ENCODE measurements at regions not wholly inside any gene's neighbourhood (a gene's known extent, or its start where the extent isn't known, plus 50 kb on each side); places are given as distances from the start of the nearest gene placed in this dataset.

DNA sequence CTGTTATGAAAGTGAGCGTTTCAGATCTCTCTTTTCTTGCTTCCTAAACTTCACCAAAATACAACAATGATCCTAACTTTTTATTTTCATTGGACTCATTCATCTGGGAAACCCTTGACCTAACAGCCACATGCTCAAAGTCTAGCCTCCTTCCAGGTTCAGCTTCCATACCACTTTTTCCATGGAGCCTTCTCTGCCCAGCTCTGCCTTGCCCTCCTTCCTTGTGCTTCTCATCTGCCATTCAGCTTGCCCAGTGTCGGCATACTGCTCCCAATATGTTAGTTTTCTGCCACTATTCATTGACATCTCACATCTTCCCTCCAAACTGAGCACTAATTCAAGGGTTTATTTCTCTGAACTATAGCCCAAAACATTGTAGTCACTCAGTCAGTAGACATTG is 214.7 kb downstream of the RAD51AP2 start:
- no peaks in the 10 kb centered on the region for H3K4me1 Mint-ChIP-seq

DNA sequence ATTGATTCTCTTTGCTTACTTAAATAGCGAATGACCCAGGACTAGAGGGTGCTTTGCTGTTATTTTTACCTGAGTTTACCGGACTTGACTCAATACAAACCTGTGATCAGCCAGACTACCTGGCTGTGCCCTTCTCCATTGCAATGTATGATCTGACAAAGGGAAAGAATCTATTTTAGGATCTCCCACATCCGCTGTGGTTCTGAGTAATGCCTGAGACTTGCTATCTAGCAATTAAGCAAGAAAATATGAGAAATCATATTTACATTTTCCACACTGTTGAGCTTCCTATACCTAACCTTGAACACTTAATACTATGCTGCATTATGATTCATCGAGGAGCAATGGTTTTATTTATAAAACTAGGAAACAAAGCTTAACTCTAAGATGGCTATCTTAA is 215.2 kb downstream of the RAD51AP2 start:
- ChIA-PET CTCF (no interaction called here), POLR2A (no interaction called here)
- H3K27ac Mint-ChIP-seq, result no peak overlapping the region
- peaks cover 0 to 13% (median 11%) of the 10 kb centered on the region in 3 donors for H3K9me3 Mint-ChIP-seq
- ATAC-seq (replicated peaks in 1 of 4) (no peak), DNase-seq (no peak)
- H3K4me3 ChIP-seq (ENCODE audit: control insufficient read depth in 1 of 2, extremely low read depth in 1 of 2, low read length in 1 of 2), result no peak overlapping the region
- H3K36me3 ChIP-seq (ENCODE audit: control insufficient read depth in 2 of 2, extremely low read depth in 1 of 2, insufficient read depth in 1 of 2, low read length in 1 of 2), result no peaks in the 10 kb centered on the region
- H3K4me1 ChIP-seq (ENCODE audit: control insufficient read depth in 1 of 2, extremely low read depth in 1 of 2, insufficient read depth in 2 of 2, low read length in 2 of 2), result no peaks in the 10 kb centered on the region
- H3K27me3 ChIP-seq (replicated peaks in 1 of 2; ENCODE audit: control insufficient read depth in 2 of 2, extremely low read depth in 1 of 2, insufficient read depth in 2 of 2, low read length in 1 of 2), result no peaks in the 10 kb centered on the region
- peaks cover 3 to 10% of the 10 kb centered on the region in 2 donors for H3K27me3 Mint-ChIP-seq
- H3K4me1 Mint-ChIP-seq, result no peaks in the 10 kb centered on the region
- no peaks in the 10 kb centered on the region for H3K9me3 ChIP-seq
- no peak overlapping the region for H3K27ac ChIP-seq (ENCODE audit: low read length)
- no CpG with 5 or more reads among the region's 4 CpGs for WGBS (ENCODE audit: insufficient coverage)
- no peaks in the 10 kb centered on the region for H3K36me3 Mint-ChIP-seq
- H3K4me3 Mint-ChIP-seq, result no peak overlapping the region

More for the DNA sequence above, 214.7 kb downstream of the RAD51AP2 start:
- H3K27ac ChIP-seq (ENCODE audit: low read length), result no peak overlapping the region
- H3K27me3 ChIP-seq (replicated peaks in 1 of 2; ENCODE audit: control insufficient read depth in 2 of 2, extremely low read depth in 1 of 2, insufficient read depth in 2 of 2, low read length in 1 of 2), result no peaks in the 10 kb centered on the region
- Mint-ChIP-seq H3K36me3 (no peaks in the 10 kb centered on the region), H3K27me3 (peaks cover 3 to 10% of the 10 kb centered on the region in 2 donors), H3K4me3 (no peak overlapping the region), H3K27ac (no peak overlapping the region), H3K9me3 (peaks cover 0 to 13% (median 10%) of the 10 kb centered on the region in 3 donors)
- DNase-seq (no peak), ATAC-seq (replicated peaks in 1 of 4) (no peak)
- H3K36me3 ChIP-seq (ENCODE audit: control insufficient read depth in 2 of 2, extremely low read depth in 1 of 2, insufficient read depth in 1 of 2, low read length in 1 of 2), result no peaks in the 10 kb centered on the region
- 60% methylated on average over 1 of the region's 2 CpGs for WGBS (ENCODE audit: insufficient coverage)
- H3K4me1 ChIP-seq (ENCODE audit: control insufficient read depth in 1 of 2, extremely low read depth in 1 of 2, insufficient read depth in 2 of 2, low read length in 2 of 2), result no peaks in the 10 kb centered on the region
- H3K9me3 ChIP-seq, result no peaks in the 10 kb centered on the region
- CTCF ChIA-PET, result no interaction called here
- no peak overlapping the region for H3K4me3 ChIP-seq (ENCODE audit: control insufficient read depth in 1 of 2, extremely low read depth in 1 of 2, low read length in 1 of 2)
- POLR2A ChIA-PET, result no interaction called here

- Histone ChIP-seq H3K4me1 (ENCODE audit: control insufficient read depth in 1 of 2, extremely low read depth in 1 of 2, insufficient read depth in 2 of 2, low read length in 2 of 2) (no peaks in the 10 kb centered on the region), H3K9me3 (no peaks in the 10 kb centered on the region), H3K4me3 (ENCODE audit: control insufficient read depth in 1 of 2, extremely low read depth in 1 of 2, low read length in 1 of 2) (no peak overlapping the region), H3K27ac (ENCODE audit: low read length) (no peak overlapping the region), H3K36me3 (ENCODE audit: control insufficient read depth in 2 of 2, extremely low read depth in 1 of 2, insufficient read depth in 1 of 2, low read length in 1 of 2) (no peaks in the 10 kb centered on the region), H3K27me3 (replicated peaks in 1 of 2; ENCODE audit: control insufficient read depth in 2 of 2, extremely low read depth in 1 of 2, insufficient read depth in 2 of 2, low read length in 1 of 2) (no peaks in the 10 kb centered on the region)
- Mint-ChIP-seq H3K4me3 (no peak overlapping the region), H3K36me3 (no peaks in the 10 kb centered on the region), H3K4me1 (no peaks in the 10 kb centered on the region), H3K27ac (no peak overlapping the region), H3K27me3 (peaks cover 3 to 10% of the 10 kb centered on the region in 2 donors), H3K9me3 (peaks cover 0 to 13% (median 11%) of the 10 kb centered on the region in 3 donors)
- ATAC-seq (replicated peaks in 1 of 4) (no peak), DNase-seq (no peak)
- ChIA-PET POLR2A (no interaction called here), CTCF (no interaction called here)
- no CpG with 5 or more reads among the region's 1 CpG for WGBS (ENCODE audit: insufficient coverage)
Observed at GRCh38 chr2:17302281-17302680, 216.0 kb downstream of the RAD51AP2 start.

GRCh38 chr2:17301437-17301836 is 216.8 kb downstream of the RAD51AP2 start:
- ATAC-seq (replicated peaks in 1 of 4), result no peak
- H3K4me1 ChIP-seq (ENCODE audit: control insufficient read depth in 1 of 2, extremely low read depth in 1 of 2, insufficient read depth in 2 of 2, low read length in 2 of 2), result no peaks in the 10 kb centered on the region
- WGBS (ENCODE audit: insufficient coverage), result 71% methylated on average over 2 of the region's 2 CpGs
- H3K4me3 ChIP-seq (ENCODE audit: control insufficient read depth in 1 of 2, extremely low read depth in 1 of 2, low read length in 1 of 2), result no peak overlapping the region
- POLR2A ChIA-PET, result no interaction called here
- H3K27me3 Mint-ChIP-seq, result peaks cover 3 to 10% of the 10 kb centered on the region in 2 donors
- H3K27me3 ChIP-seq (replicated peaks in 1 of 2; ENCODE audit: control insufficient read depth in 2 of 2, extremely low read depth in 1 of 2, insufficient read depth in 2 of 2, low read length in 1 of 2), result no peaks in the 10 kb centered on the region
- no peak overlapping the region for H3K4me3 Mint-ChIP-seq
- H3K9me3 ChIP-seq, result no peaks in the 10 kb centered on the region
- no peak overlapping the region for H3K27ac Mint-ChIP-seq
- DNase-seq, result no peak
- CTCF ChIA-PET, result interaction anchor here in 1 of 2 donors (0.5 kb wide), 1 partner anchor 370 kb away, joined by 9 read pairs; no protein-coding TSS in a partner anchor
- no peaks in the 10 kb centered on the region for H3K4me1 Mint-ChIP-seq
- H3K36me3 ChIP-seq (ENCODE audit: control insufficient read depth in 2 of 2, extremely low read depth in 1 of 2, insufficient read depth in 1 of 2, low read length in 1 of 2), result no peaks in the 10 kb centered on the region
- H3K9me3 Mint-ChIP-seq, result peaks cover 3 to 15% (median 13%) of the 10 kb centered on the region in 3 donors
- no peaks in the 10 kb centered on the region for H3K36me3 Mint-ChIP-seq
- H3K27ac ChIP-seq (ENCODE audit: low read length), result no peak overlapping the region

GRCh38 chr2:17299891-17300540 is 218.2 kb downstream of the RAD51AP2 start:
- CTCF ChIA-PET, result no interaction called here
- H3K4me1 Mint-ChIP-seq, result no peaks in the 10 kb centered on the region
- DNase-seq, result no peak

DNA sequence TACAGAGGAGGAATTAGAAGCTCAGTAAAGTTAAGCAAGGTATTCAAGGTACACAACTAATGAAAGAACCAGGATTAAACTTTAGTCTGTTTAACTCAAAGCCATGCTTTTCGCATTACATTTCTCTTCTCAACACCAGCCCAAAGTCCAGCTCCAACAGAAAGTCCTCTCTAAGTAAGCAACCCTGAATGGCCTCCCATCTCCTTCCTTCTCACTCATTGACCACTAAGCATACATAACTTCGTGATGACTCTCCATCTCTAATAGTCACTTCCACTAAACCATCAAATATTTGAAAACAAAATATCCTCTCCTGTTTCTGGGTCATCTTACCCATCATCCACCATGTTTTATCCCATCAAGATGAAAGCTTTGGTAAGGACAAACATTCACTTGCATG is 219.8 kb downstream of the RAD51AP2 start:
- Histone ChIP-seq H3K27ac (ENCODE audit: low read length) (no peak overlapping the region), H3K27me3 (replicated peaks in 1 of 2; ENCODE audit: control insufficient read depth in 2 of 2, extremely low read depth in 1 of 2, insufficient read depth in 2 of 2, low read length in 1 of 2) (no peaks in the 10 kb centered on the region), H3K36me3 (ENCODE audit: control insufficient read depth in 2 of 2, extremely low read depth in 1 of 2, insufficient read depth in 1 of 2, low read length in 1 of 2) (no peaks in the 10 kb centered on the region), H3K4me3 (ENCODE audit: control insufficient read depth in 1 of 2, extremely low read depth in 1 of 2, low read length in 1 of 2) (no peak overlapping the region), H3K4me1 (ENCODE audit: control insufficient read depth in 1 of 2, extremely low read depth in 1 of 2, insufficient read depth in 2 of 2, low read length in 2 of 2) (no peaks in the 10 kb centered on the region), H3K9me3 (no peaks in the 10 kb centered on the region)
- H3K27me3 Mint-ChIP-seq, result peaks cover 3 to 10% of the 10 kb centered on the region in 2 donors
- no peak overlapping the region for H3K4me3 Mint-ChIP-seq
- DNase-seq (no peak), ATAC-seq (replicated peaks in 1 of 4) (no peak)
- no peaks in the 10 kb centered on the region for H3K36me3 Mint-ChIP-seq
- H3K27ac Mint-ChIP-seq, result no peak overlapping the region
- 63% methylated on average over 2 of the region's 2 CpGs for WGBS (ENCODE audit: insufficient coverage)
- ChIA-PET CTCF (no interaction called here), POLR2A (no interaction called here)
- no peaks in the 10 kb centered on the region for H3K4me1 Mint-ChIP-seq
- H3K9me3 Mint-ChIP-seq, result peaks cover 5 to 16% (median 15%) of the 10 kb centered on the region in 3 donors

More at GRCh38 chr2:17299891-17300540, 218.2 kb downstream of the RAD51AP2 start:
- Mint-ChIP-seq H3K4me3 (no peak overlapping the region), H3K27me3 (peaks cover 3 to 10% of the 10 kb centered on the region in 2 donors), H3K36me3 (no peaks in the 10 kb centered on the region), H3K27ac (no peak overlapping the region), H3K9me3 (peaks cover 5 to 16% (median 15%) of the 10 kb centered on the region in 3 donors)
- no peaks in the 10 kb centered on the region for H3K27me3 ChIP-seq (replicated peaks in 1 of 2; ENCODE audit: control insufficient read depth in 2 of 2, extremely low read depth in 1 of 2, insufficient read depth in 2 of 2, low read length in 1 of 2)
- H3K4me3 ChIP-seq (ENCODE audit: control insufficient read depth in 1 of 2, extremely low read depth in 1 of 2, low read length in 1 of 2), result no peak overlapping the region
- H3K27ac ChIP-seq (ENCODE audit: low read length), result no peak overlapping the region
- no peaks in the 10 kb centered on the region for H3K36me3 ChIP-seq (ENCODE audit: control insufficient read depth in 2 of 2, extremely low read depth in 1 of 2, insufficient read depth in 1 of 2, low read length in 1 of 2)
- no peaks in the 10 kb centered on the region for H3K9me3 ChIP-seq
- POLR2A ChIA-PET, result no interaction called here
- no peak for ATAC-seq (replicated peaks in 1 of 4)
- no peaks in the 10 kb centered on the region for H3K4me1 ChIP-seq (ENCODE audit: control insufficient read depth in 1 of 2, extremely low read depth in 1 of 2, insufficient read depth in 2 of 2, low read length in 2 of 2)

DNA sequence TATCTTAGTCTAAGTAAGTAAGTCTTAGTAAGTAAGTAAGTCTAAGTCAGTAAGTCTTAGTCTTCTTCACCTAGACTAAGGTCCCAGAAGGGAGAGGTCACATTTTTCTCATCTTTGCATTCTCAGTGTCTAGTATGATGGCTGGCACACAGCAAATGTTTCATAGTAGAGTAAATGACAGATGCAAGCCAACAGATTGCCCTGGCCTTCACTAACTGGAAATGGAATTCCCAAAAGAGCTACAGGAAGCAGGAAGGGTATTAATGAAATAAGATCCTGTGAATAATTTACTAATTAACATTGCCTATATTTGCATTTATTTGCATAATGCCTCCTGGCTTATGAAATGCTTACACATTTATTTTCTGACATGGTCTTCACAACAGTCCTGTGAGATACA is 221.6 kb downstream of the RAD51AP2 start:
- no peak overlapping the region for H3K27ac ChIP-seq (ENCODE audit: low read length)
- H3K27me3 ChIP-seq (replicated peaks in 1 of 2; ENCODE audit: control insufficient read depth in 2 of 2, extremely low read depth in 1 of 2, insufficient read depth in 2 of 2, low read length in 1 of 2), result no peaks in the 10 kb centered on the region
- H3K9me3 Mint-ChIP-seq, result peaks cover 5 to 15% (median 13%) of the 10 kb centered on the region in 3 donors
- ChIA-PET POLR2A (no interaction called here), CTCF (no interaction called here)
- no peaks in the 10 kb centered on the region for H3K36me3 ChIP-seq (ENCODE audit: control insufficient read depth in 2 of 2, extremely low read depth in 1 of 2, insufficient read depth in 1 of 2, low read length in 1 of 2)
- DNase-seq (no peak), ATAC-seq (replicated peaks in 1 of 4) (no peak)
- no peak overlapping the region for H3K4me3 Mint-ChIP-seq
- no peaks in the 10 kb centered on the region for H3K9me3 ChIP-seq
- no peak overlapping the region for H3K27ac Mint-ChIP-seq
- H3K36me3 Mint-ChIP-seq, result no peaks in the 10 kb centered on the region
- no peaks in the 10 kb centered on the region for H3K4me1 ChIP-seq (ENCODE audit: control insufficient read depth in 1 of 2, extremely low read depth in 1 of 2, insufficient read depth in 2 of 2, low read length in 2 of 2)
- H3K4me1 Mint-ChIP-seq, result no peaks in the 10 kb centered on the region
- H3K4me3 ChIP-seq (ENCODE audit: control insufficient read depth in 1 of 2, extremely low read depth in 1 of 2, low read length in 1 of 2), result no peak overlapping the region
- H3K27me3 Mint-ChIP-seq, result peaks cover 3 to 6% of the 10 kb centered on the region in 2 donors
